GM23338 (cell line): ENCODE measurements at regions not wholly inside any gene's neighbourhood (a gene's known extent, or its start where the extent isn't known, plus 50 kb on each side); places are given as distances from the start of the nearest gene placed in this dataset.

ENCODE experiments used
- ATAC-seq: fragments of 200-7000 bp; cut with Tn5 transposase; 3 replicates; pipeline ENCODE4 v1.9.1; 2020
- DNase-seq: peaks from one replicate; pipeline ENCODE4 v3.0.0-alpha.2; 2015; ENCODE audit warnings: low spot score
- H2AFZ ChIP-seq: fragments of 200-600 bp; sonication (generic); 2 replicates; pipeline ENCODE4 v1.8.0; 2016; ENCODE audit warnings: antibody characterized with exemption, mild to moderate bottlenecking, moderate library complexity
- H3F3A ChIP-seq: fragments of 200-600 bp; sonication (generic); replicated peaks from 2 replicates; pipeline ENCODE4 v1.8.0; 2017; ENCODE audit warnings: antibody characterized with exemption, mixed run types, low read depth
- H3K27ac ChIP-seq: fragments of 200-600 bp; sonication (generic); 2 replicates; pipeline ENCODE4 v1.6.1; 2016; ENCODE audit warnings: low read depth
- H3K27me3 ChIP-seq: fragments of 200-600 bp; sonication (generic); 2 replicates; pipeline ENCODE4 v1.8.0; 2016; ENCODE audit warnings: mild to moderate bottlenecking, mixed run types, moderate library complexity; ENCODE audit not compliant: insufficient read depth
- H3K36me3 ChIP-seq: fragments of 200-600 bp; sonication (generic); 2 replicates; pipeline ENCODE4 v1.8.0; 2016; ENCODE audit warnings: mild to moderate bottlenecking; ENCODE audit not compliant: insufficient read depth
- H3K4me1 ChIP-seq: fragments of 200-600 bp; sonication (generic); 2 replicates; pipeline ENCODE4 v1.8.0; 2016; ENCODE audit warnings: mild to moderate bottlenecking, moderate library complexity; ENCODE audit not compliant: insufficient read depth
- H3K4me2 ChIP-seq: fragments of 200-600 bp; sonication (generic); 2 replicates; pipeline ENCODE4 v1.7.1; 2017; ENCODE audit warnings: mixed run types
- H3K4me3 ChIP-seq: fragments of 200-600 bp; sonication (generic); 2 replicates; pipeline ENCODE4 v1.6.1; 2016; ENCODE audit warnings: mixed run types
- H3K79me2 ChIP-seq: fragments of 200-600 bp; sonication (generic); replicated peaks from 2 replicates; pipeline ENCODE4 v1.8.0; 2017; ENCODE audit warnings: mild to moderate bottlenecking; ENCODE audit not compliant: insufficient read depth
- H3K9me2 ChIP-seq: fragments of 200-600 bp; sonication (generic); 2 replicates; pipeline ENCODE4 v1.8.0; 2017; ENCODE audit not compliant: insufficient read depth
- H4K20me1 ChIP-seq: fragments of 200-600 bp; sonication (generic); replicated peaks from 2 replicates; pipeline ENCODE4 v1.8.0; 2017; ENCODE audit warnings: mild to moderate bottlenecking; ENCODE audit not compliant: insufficient read depth
- H3K27ac Mint-ChIP-seq: 2 replicates; pipeline ENCODE4 v1.8.0; 2020; ENCODE audit warnings: inconsistent platforms, mild to moderate bottlenecking, moderate library complexity, mixed read lengths
- H3K27me3 Mint-ChIP-seq: 3 replicates; pipeline ENCODE4 v1.8.0; 2022; ENCODE audit warnings: low read depth, mild to moderate bottlenecking, moderate library complexity, mixed read lengths, inconsistent platforms; ENCODE audit not compliant: insufficient read depth, poor library complexity
- H3K36me3 Mint-ChIP-seq: 3 replicates; pipeline ENCODE4 v1.8.0; 2021; ENCODE audit warnings: low read depth, mild to moderate bottlenecking, inconsistent platforms, moderate library complexity, mixed read lengths
- H3K4me1 Mint-ChIP-seq: 3 replicates; pipeline ENCODE4 v1.8.0; 2020; ENCODE audit warnings: mild to moderate bottlenecking, inconsistent platforms, mixed read lengths
- H3K4me3 Mint-ChIP-seq: 3 replicates; pipeline ENCODE4 v1.8.0; 2021; ENCODE audit warnings: moderate library complexity, mild to moderate bottlenecking, inconsistent platforms, mixed read lengths
- H3K9me3 Mint-ChIP-seq: 3 replicates; pipeline ENCODE4 v1.8.0; 2020; ENCODE audit warnings: moderate library complexity, mild to moderate bottlenecking, inconsistent platforms, mixed read lengths
- CTCF ChIP-seq, 2 experiments: fragments of 200-600 bp in 1 of 2; sonication (generic) in 1 of 2; conservative IDR thresholded peaks; 2 replicates each; pipeline versions ENCODE4 v1.5.1 to v1.6.1; 2016 to 2017; ENCODE audit warnings: antibody characterized with exemption in 2 of 2, low read depth in 2 of 2, mild to moderate bottlenecking in 2 of 2, moderate library complexity in 1 of 2
- ETS1 ChIP-seq: IDR thresholded peaks from 2 replicates; pipeline ENCODE4 v1.6.1; 2016; ENCODE audit warnings: antibody characterized with exemption
- EZH2 ChIP-seq: fragments of 200-600 bp; sonication (generic); IDR thresholded peaks from one replicate; pipeline ENCODE4 v1.8.0; 2017; ENCODE audit warnings: antibody characterized with exemption, mild to moderate bottlenecking, low read depth; ENCODE audit not compliant: unreplicated experiment
- EZH2phosphoT487 ChIP-seq: fragments of 200-600 bp; sonication (generic); IDR thresholded peaks from one replicate; pipeline ENCODE4 v1.8.1; 2018; ENCODE audit warnings: antibody characterized with exemption; ENCODE audit not compliant: unreplicated experiment
- NANOG ChIP-seq: IDR thresholded peaks from 2 replicates; pipeline ENCODE4 v1.6.1; 2016; ENCODE audit warnings: antibody characterized with exemption, borderline replicate concordance
- POLR2AphosphoS5 ChIP-seq: IDR thresholded peaks from 2 replicates; pipeline ENCODE4 v1.6.1; 2016; ENCODE audit warnings: antibody characterized with exemption, low read depth
- STAT1 ChIP-seq: IDR thresholded peaks from one replicate; pipeline ENCODE4 v1.6.1; 2016; ENCODE audit warnings: antibody characterized with exemption; ENCODE audit not compliant: unreplicated experiment
- ZNF114 ChIP-seq: fragments of 250-450 bp; sonication (Bioruptor Pico); IDR thresholded peaks from 2 replicates; pipeline ENCODE4 v1.5.0; 2020; ENCODE audit warnings: mild to moderate bottlenecking, moderate library complexity
- ZNF462 ChIP-seq: fragments of 250-450 bp; sonication (Bioruptor Pico); IDR thresholded peaks from 2 replicates; pipeline ENCODE4 v1.5.0; 2020; ENCODE audit warnings: mild to moderate bottlenecking, moderate library complexity

- TF ChIP-seq EZH2, result no peak
- no peak for TF ChIP-seq ZNF114
- no peak for TF ChIP-seq NANOG
- no peak for TF ChIP-seq ETS1
- no peak for TF ChIP-seq CTCF (conservative IDR thresholded peaks at IDR 0.05; ENCODE audit: low read depth in 2 of 2)
- no peak for TF ChIP-seq EZH2phosphoT487
Observed at GRCh38 chr12:81942594-81942993, 183.4 kb upstream of the PPFIA2 start (continued).

- H3K4me1 ChIP-seq, result no peaks in the 10 kb centered on the region
- DNase-seq, result no peak
- no peaks in the 10 kb centered on the region for H4K20me1 ChIP-seq
- no peaks in the 10 kb centered on the region for H3K79me2 ChIP-seq
- no peak overlapping the region for H3K4me2 ChIP-seq
- no peak for ATAC-seq
- H3K36me3 Mint-ChIP-seq, result no peaks in the 10 kb centered on the region
- no peaks in the 10 kb centered on the region for H3K9me3 Mint-ChIP-seq
- no peaks in the 10 kb centered on the region for H3F3A ChIP-seq
- no peak for TF ChIP-seq ZNF114
- TF ChIP-seq CTCF (conservative IDR thresholded peaks at IDR 0.05; ENCODE audit: low read depth in 2 of 2), result no peak
- TF ChIP-seq EZH2, result no peak
- no peak for TF ChIP-seq STAT1
- TF ChIP-seq ZNF462, result no peak
- TF ChIP-seq POLR2AphosphoS5, result no peak
- no peak for TF ChIP-seq EZH2phosphoT487
- H3K27ac ChIP-seq, result no peak overlapping the region
- peaks cover 4% of the 10 kb centered on the region; the same call in 1 of the 2 replicates for H3K9me2 ChIP-seq
- no peak overlapping the region for H2AFZ ChIP-seq
- no peak overlapping the region for H3K4me3 Mint-ChIP-seq
- H3K36me3 ChIP-seq, result no peaks in the 10 kb centered on the region
- no peak overlapping the region for H3K27ac Mint-ChIP-seq
- no peaks in the 10 kb centered on the region for H3K27me3 ChIP-seq
- peaks cover 3% of the 10 kb centered on the region for H3K27me3 Mint-ChIP-seq
- H3K4me3 ChIP-seq, result no peak overlapping the region
- H3K4me1 Mint-ChIP-seq, result no peaks in the 10 kb centered on the region
Observed at GRCh38 chr12:81930037-81930436, 170.9 kb upstream of the PPFIA2 start.
